ENCODE measurements at regions not wholly inside any gene's neighbourhood (a gene's known extent, or its start where the extent isn't known, plus 50 kb on each side); places are given as distances from the start of the nearest gene placed in this dataset.
"Not testable (repeated sequence)": the region's sequence is repeated elsewhere in the genome, so short reads cannot be mapped to it uniquely, and the experiment has no call there.

DNA sequence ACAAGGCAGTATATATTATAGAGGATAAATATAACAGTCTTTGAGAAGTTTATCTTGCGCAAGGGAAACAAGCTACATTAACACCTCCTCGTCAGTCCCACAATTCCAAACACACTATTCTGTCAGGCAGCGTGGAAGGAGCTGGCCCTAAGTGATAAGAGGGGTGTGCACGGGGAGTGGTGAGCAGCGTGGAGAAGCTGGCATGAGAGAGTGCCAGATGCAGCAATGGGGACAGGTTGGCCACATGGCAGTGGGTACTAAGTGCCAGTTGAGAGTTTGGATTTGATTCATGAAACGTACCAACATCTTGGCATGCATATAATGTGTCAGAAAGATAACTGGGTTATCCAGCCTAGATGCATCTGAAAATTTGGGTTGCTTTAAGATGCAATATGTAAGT is 460.2 kb downstream of the ICE1 start:
- TF ChIP-seq, protein P1, sequence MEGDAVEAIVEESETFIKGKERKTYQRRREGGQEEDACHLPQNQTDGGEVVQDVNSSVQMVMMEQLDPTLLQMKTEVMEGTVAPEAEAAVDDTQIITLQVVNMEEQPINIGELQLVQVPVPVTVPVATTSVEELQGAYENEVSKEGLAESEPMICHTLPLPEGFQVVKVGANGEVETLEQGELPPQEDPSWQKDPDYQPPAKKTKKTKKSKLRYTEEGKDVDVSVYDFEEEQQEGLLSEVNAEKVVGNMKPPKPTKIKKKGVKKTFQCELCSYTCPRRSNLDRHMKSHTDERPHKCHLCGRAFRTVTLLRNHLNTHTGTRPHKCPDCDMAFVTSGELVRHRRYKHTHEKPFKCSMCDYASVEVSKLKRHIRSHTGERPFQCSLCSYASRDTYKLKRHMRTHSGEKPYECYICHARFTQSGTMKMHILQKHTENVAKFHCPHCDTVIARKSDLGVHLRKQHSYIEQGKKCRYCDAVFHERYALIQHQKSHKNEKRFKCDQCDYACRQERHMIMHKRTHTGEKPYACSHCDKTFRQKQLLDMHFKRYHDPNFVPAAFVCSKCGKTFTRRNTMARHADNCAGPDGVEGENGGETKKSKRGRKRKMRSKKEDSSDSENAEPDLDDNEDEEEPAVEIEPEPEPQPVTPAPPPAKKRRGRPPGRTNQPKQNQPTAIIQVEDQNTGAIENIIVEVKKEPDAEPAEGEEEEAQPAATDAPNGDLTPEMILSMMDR (IDR thresholded peaks at IDR 0.05; ENCODE audit: low read depth, low read length), result no peak
- DNase-seq (ENCODE audit: low read depth, low spot score), result no peak
- no peak overlapping the region for H3K4me3 ChIP-seq (ENCODE audit: low read depth, low read length)
- in situ Hi-C loops (cut with HindIII; ENCODE audit: low sequenced_read_pairs), result no loop called here

DNA sequence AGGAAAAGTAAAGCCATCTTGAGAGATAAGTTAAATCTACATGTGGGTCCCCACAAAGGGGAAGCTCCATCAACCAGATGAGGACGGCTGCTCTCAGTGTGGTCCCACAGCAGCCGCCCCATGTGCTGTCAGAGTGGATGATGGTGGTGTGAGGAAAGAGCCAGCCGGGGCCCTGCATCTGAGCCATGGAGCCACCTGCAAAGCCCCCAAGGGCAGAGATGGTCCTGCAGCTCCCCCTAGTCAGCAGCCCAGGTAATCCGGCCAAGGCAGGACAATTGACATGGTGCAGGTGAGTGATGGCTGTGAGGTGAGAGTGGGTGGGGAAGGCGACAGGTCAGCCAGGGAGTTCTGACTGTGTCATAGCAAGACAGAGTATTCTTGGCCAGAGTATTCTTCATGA is 458.8 kb downstream of the ICE1 start:
- in situ Hi-C loops (cut with HindIII; ENCODE audit: low sequenced_read_pairs), result no loop called here
- no peak overlapping the region for H3K4me3 ChIP-seq (ENCODE audit: low read depth, low read length)
- TF ChIP-seq, protein P1 (IDR thresholded peaks at IDR 0.05; ENCODE audit: low read depth, low read length), result no peak
- no peak for DNase-seq (ENCODE audit: low read depth, low spot score)

DNA sequence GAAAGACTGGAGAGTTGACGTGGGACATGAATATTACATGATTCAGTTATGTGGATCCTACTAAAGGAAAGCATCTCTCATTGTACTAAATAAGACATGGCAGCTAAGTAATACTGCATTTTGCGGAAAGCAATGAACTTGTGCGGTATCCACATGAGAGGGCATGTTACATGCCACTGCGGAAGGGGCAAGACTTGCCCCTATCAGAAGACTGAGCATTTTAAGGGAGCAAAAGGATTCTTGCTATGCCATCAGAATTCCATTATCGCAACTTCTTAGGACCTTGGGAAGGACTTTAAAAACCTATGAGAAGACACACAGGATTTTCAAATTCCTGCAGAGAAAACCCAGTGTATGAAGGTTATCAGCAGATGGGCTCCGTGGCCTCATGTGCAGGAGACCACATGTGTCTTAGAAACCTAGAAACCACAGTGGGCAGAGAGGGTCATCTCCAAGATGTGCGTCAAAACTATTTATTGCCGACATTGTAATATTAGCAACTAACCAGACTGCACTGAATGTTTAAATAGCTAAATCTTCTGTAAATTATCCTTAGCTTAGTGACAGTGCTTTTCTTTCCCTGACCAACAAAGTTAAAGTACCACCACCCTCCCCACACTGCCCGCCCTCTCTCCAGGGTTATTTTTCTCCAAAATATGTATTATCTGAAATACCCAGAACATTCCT is 457.7 kb downstream of the ICE1 start:
- in situ Hi-C loops (cut with HindIII; ENCODE audit: low sequenced_read_pairs), result no loop called here
- DNase-seq (ENCODE audit: low read depth, low spot score), result no peak

DNA sequence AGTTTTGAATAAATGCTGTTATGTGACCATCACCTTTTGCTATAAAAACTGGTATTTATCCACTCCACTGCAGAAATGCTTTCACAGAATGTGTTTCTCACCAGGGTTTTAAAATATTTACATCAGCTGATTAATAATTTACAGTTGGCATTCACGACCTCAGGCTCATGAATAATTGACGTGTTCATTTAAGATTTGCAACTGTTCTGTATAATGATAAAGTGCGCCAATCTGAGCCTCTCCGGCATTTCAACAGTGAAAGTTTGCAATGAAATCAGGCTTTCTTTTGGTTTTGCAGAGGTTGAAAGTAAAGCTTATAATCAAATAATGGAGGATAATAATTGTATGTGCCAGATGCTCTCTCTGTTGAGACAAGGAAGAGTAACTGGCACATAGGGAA is 434.9 kb downstream of the ICE1 start:
- no peak for DNase-seq (ENCODE audit: low read depth, low spot score)
- in situ Hi-C loops (cut with HindIII; ENCODE audit: low sequenced_read_pairs), result no loop called here
- H3K4me3 ChIP-seq (ENCODE audit: low read depth, low read length), result no peak overlapping the region
- TF ChIP-seq, protein P1 (IDR thresholded peaks at IDR 0.05; ENCODE audit: low read depth, low read length), result no peak

More for the DNA sequence above, 457.7 kb downstream of the ICE1 start:
- no peak overlapping the region for H3K4me3 ChIP-seq (ENCODE audit: low read depth, low read length)
- TF ChIP-seq, protein P1 (IDR thresholded peaks at IDR 0.05; ENCODE audit: low read depth, low read length), result no peak

DNA sequence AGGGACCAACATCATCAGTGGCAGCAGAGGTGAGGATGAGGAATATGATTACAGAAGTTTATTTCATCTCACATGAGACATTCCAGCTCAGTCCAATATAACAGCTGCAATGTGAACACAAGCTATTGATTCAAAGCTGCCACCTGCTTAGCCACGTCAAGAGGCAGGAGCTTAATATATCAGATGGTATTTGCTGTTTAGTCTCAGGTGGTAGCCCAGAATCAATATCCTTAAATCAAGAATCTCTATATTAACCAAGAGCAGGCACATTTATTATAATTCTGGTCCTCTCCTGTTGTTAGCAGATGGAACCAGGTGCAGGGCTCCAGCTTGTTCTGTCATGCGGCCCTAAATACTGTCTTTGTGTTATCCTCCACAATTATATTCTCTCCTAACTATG is 431.6 kb downstream of the ICE1 start:
- DNase-seq (ENCODE audit: low read depth, low spot score), result no peak
- in situ Hi-C loops (cut with HindIII; ENCODE audit: low sequenced_read_pairs), result no loop called here
- TF ChIP-seq, protein P1 (IDR thresholded peaks at IDR 0.05; ENCODE audit: low read depth, low read length), result no peak
- no peak overlapping the region for H3K4me3 ChIP-seq (ENCODE audit: low read depth, low read length)

DNA sequence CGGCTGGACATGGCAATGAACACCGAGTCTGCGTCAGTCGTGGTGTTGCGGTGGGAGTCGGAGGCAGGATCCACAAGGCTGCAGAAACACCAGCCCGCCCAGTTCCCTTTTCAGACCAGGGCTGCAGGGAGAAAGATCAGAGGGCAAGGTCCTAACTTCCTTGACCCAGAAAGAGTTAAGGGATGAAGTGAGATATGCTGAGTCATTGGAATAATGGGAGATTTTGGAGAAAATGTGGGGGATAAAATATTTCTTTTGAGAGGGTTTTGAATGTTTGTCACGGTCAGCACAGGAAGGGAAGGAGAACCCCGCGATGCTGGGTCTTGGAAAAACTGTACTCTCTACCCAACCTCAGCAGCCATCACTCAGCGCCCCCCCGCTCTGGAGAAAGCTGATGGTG is 416.0 kb downstream of the ICE1 start:
- no peak overlapping the region for H3K4me3 ChIP-seq (ENCODE audit: low read depth, low read length)
- TF ChIP-seq, protein P1 (IDR thresholded peaks at IDR 0.05; ENCODE audit: low read depth, low read length), result no peak
- in situ Hi-C loops (cut with HindIII; ENCODE audit: low sequenced_read_pairs), result no loop called here
- no peak for DNase-seq (ENCODE audit: low read depth, low spot score)

DNA sequence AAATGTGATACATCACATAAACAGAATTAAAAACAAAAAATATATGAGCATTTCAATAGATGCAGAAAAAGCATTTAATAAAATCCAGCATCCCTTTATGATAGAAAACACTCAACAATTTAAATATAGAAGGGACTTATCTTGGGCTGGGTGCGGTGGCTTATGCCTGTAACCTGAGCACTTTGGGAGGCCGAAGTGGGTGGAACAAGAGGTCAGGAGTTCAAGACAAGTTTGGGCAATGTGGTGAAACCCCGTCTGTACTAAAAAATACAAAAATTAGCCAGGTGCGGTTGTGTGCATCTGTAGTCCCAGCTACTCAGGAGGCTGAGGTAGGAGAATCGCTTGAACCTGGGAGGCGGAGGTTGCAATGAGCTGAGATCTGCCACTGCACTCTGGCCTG is 409.1 kb downstream of the ICE1 start:
- in situ Hi-C loops (cut with HindIII; ENCODE audit: low sequenced_read_pairs); H3K4me3 ChIP-seq (ENCODE audit: low read depth, low read length); DNase-seq (ENCODE audit: low read depth, low spot score): not testable (repeated sequence)

All from astrocyte of the spinal cord (primary cell).